ENCODE measurements at regions not wholly inside any gene's neighbourhood (a gene's known extent, or its start where the extent isn't known, plus 50 kb on each side); places are given as distances from the start of the nearest gene placed in this dataset.

DNA sequence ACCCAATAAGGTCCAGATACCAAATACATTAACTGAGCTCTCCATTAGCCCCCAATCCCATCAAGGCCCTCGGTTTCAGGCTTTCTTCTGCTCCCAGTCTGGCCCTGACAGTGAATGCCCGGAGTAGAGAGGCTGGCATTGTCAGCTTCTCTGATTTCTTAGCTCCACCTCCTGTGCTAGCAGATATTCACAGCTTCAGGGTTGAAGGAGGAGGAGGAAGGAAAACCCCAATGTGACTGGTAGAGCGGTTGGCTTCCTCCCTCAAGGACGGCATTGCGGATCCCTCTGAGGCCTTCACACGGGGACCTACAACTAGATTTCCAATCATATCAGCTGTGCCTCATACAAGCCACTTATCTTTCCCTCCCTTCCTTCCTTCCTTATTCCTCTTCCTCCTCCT, 164.1 kb upstream of the SYNDIG1 start:
- H3K4me1 ChIP-seq, result no peaks in the 10 kb centered on the region
- FAIRE-seq, result no peak
- H3K4me2 ChIP-seq, result no peak overlapping the region
- POLR2A ChIA-PET, result no interaction called here
- WGBS (ENCODE audit: missing lambda C conversion rate), result 38% methylated on average over 6 of the region's 6 CpGs
- TF ChIP-seq BHLHE40 (IDR thresholded peaks at IDR 0.05; ENCODE audit: low read depth, low read length) (no peak), RARB (CRISPR knock-in tag; IDR thresholded peaks at IDR 0.05) (no peak)
- H3K9me3 ChIP-seq, result no peaks in the 10 kb centered on the region
- no peak overlapping the region for H3K27ac ChIP-seq
- no peak for DNase-seq (ENCODE audit: low read depth in 1 of 2, low spot score in 1 of 2)
- CTCF ChIA-PET, result no interaction called here
- no peak overlapping the region for H3K4me3 ChIP-seq
- ATAC-seq, result no peak

DNA sequence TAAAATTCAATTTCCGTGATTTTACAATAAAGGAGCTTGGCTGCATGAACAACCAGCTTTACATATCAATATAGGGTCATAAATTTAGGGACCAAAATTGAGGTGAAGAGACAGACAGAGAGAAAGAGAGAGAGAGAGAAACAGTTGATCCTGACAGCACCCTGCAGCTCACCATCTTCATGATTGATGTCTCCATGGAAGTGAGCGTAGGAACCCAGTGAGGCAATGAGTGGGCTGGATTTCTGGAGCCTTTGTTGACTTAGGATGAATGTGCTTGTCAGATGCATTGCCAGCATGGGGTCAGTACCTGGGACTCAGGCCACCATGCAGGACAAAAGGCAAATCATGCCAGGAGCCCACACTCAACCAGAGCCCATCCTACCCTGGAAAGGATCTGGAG, 165.1 kb upstream of the SYNDIG1 start:
- ATAC-seq (no peak), DNase-seq (ENCODE audit: low read depth in 1 of 2, low spot score in 1 of 2) (no peak), FAIRE-seq (no peak)
- no peaks in the 10 kb centered on the region for H3K4me1 ChIP-seq
- no peak overlapping the region for H3K27ac ChIP-seq
- no peak overlapping the region for H3K4me2 ChIP-seq
- ChIA-PET POLR2A (no interaction called here), CTCF (interaction anchor here (0.9 to 2.2 kb wide), 5 partner anchors 9 to 612 kb away, joined by 3 to 8 read pairs (median 4); no protein-coding TSS in a partner anchor)
- no peak overlapping the region for H3K4me3 ChIP-seq
- H3K9me3 ChIP-seq, result no peaks in the 10 kb centered on the region
- 6% methylated on average over 2 of the region's 2 CpGs for whole genome bisulfite sequencing (ENCODE audit: missing lambda C conversion rate)
- TF ChIP-seq RARB (CRISPR knock-in tag; IDR thresholded peaks at IDR 0.05), result no peak
- TF ChIP-seq JUN (IDR thresholded peaks at IDR 0.05), result no peak
- TF ChIP-seq ZFP36 (IDR thresholded peaks at IDR 0.05; ENCODE audit: borderline replicate concordance, partially characterized antibody), result no peak
- TF ChIP-seq GATA3 (IDR thresholded peaks at IDR 0.05; ENCODE audit: borderline replicate concordance), result no peak

DNA sequence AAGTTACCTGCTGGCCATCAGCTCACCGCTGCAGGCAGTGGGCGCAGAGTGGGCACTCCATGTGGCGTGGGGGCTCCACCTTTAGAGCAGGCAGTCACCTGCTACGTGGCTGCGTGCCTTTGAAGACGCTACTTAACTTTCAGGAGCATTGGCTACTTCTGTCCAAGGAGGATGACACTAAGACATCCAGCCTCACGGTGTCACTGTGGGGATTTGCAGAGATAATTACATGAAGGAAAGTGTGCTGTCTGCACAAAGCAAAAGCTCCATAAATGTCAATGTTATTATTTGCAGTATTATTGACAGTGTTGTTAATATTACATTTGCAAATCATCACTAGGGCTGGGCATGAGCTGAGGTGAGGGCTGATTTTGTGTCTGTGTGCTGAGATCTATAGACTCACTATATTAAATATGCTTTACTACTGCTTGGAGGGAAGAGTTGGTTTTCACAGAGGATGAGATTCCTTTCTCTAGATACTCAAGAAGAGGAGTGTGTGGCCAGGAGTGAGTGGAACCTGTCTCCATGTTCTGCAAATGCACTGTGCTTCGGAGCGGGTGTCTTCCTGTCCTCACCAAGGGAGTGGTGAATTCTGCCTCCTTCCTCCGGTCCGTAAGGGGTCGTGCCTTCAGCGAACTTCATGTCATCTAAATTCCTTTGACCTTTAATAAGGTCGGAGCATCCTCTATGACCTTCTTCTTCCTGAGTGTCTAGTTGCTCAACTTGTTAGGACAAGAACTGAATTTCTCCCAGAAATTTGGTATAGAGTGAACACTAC, 165.8 kb upstream of the SYNDIG1 start:
- FAIRE-seq (no peak), DNase-seq (ENCODE audit: low read depth in 1 of 2, low spot score in 1 of 2) (peak in 1 of 2 experiments; percentile 33), ATAC-seq (peak in 1 of 2 experiments; percentile 59; a peak in 2 of 6 replicates)
- Histone ChIP-seq H3K4me3 (no peak overlapping the region), H3K9me3 (no peaks in the 10 kb centered on the region), H3K27ac (no peak overlapping the region), H3K4me1 (no peaks in the 10 kb centered on the region), H3K4me2 (no peak overlapping the region)
- CTCF ChIA-PET, result interaction anchor here (0.6 to 2.2 kb wide), 6 partner anchors 10 to 614 kb away, joined by 3 to 8 read pairs (median 4); no protein-coding TSS in a partner anchor
- POLR2A ChIA-PET, result no interaction called here
- 29% methylated on average over 14 of the region's 14 CpGs for WGBS (ENCODE audit: missing lambda C conversion rate)
- TF ChIP-seq, protein P1, sequence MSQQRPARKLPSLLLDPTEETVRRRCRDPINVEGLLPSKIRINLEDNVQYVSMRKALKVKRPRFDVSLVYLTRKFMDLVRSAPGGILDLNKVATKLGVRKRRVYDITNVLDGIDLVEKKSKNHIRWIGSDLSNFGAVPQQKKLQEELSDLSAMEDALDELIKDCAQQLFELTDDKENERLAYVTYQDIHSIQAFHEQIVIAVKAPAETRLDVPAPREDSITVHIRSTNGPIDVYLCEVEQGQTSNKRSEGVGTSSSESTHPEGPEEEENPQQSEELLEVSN (IDR thresholded peaks at IDR 0.05; ENCODE audit: borderline replicate concordance, low read depth), result no peak
- peak; percentile 20 to 36; a peak in 2 of 5 replicates for TF ChIP-seq RAD21 (conservative IDR thresholded peaks at IDR 0.05 in 1 of 2, IDR thresholded peaks at IDR 0.05 in 1 of 2)

DNA sequence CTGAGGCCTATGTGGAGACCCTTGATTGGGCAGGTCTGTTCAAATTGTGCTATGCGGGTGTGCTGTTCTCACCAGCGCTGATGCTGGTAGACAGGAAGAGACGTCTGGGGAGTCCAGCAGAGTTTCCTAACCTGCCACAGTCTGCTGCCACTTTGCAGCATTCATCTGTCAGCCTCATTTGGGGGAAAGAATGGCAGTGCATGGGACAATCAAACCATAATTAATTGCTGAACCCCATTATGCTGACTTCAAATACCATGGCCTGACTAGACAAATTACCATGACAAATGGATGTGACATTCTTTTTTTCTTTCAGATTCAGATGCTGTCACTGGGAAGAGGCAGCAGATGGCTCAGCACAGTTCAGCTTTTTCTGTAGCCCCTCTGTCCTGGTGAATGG, 171.4 kb upstream of the SYNDIG1 start:
- POLR2A ChIA-PET, result no interaction called here
- Histone ChIP-seq H3K4me2 (no peak overlapping the region), H3K4me1 (no peaks in the 10 kb centered on the region), H3K27ac (no peak overlapping the region), H3K4me3 (no peak overlapping the region), H3K9me3 (no peaks in the 10 kb centered on the region)
- CTCF ChIA-PET, result no interaction called here
- FAIRE-seq, result no peak
- DNase-seq (ENCODE audit: low read depth in 1 of 2, low spot score in 1 of 2), result no peak
- no peak for ATAC-seq
- 30% methylated on average over 3 of the region's 3 CpGs for WGBS (ENCODE audit: missing lambda C conversion rate)
- TF ChIP-seq, protein P2, sequence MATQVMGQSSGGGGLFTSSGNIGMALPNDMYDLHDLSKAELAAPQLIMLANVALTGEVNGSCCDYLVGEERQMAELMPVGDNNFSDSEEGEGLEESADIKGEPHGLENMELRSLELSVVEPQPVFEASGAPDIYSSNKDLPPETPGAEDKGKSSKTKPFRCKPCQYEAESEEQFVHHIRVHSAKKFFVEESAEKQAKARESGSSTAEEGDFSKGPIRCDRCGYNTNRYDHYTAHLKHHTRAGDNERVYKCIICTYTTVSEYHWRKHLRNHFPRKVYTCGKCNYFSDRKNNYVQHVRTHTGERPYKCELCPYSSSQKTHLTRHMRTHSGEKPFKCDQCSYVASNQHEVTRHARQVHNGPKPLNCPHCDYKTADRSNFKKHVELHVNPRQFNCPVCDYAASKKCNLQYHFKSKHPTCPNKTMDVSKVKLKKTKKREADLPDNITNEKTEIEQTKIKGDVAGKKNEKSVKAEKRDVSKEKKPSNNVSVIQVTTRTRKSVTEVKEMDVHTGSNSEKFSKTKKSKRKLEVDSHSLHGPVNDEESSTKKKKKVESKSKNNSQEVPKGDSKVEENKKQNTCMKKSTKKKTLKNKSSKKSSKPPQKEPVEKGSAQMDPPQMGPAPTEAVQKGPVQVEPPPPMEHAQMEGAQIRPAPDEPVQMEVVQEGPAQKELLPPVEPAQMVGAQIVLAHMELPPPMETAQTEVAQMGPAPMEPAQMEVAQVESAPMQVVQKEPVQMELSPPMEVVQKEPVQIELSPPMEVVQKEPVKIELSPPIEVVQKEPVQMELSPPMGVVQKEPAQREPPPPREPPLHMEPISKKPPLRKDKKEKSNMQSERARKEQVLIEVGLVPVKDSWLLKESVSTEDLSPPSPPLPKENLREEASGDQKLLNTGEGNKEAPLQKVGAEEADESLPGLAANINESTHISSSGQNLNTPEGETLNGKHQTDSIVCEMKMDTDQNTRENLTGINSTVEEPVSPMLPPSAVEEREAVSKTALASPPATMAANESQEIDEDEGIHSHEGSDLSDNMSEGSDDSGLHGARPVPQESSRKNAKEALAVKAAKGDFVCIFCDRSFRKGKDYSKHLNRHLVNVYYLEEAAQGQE (IDR thresholded peaks at IDR 0.05), result no peak
- TF ChIP-seq FOSL2 (IDR thresholded peaks at IDR 0.05) (no peak), FOSL2 (CRISPR knock-in tag; IDR thresholded peaks at IDR 0.05) (no peak), ZNF302 (CRISPR knock-in tag; IDR thresholded peaks at IDR 0.05) (no peak), MYC (IDR thresholded peaks at IDR 0.05; ENCODE audit: borderline replicate concordance, low read length) (no peak)
- TF ChIP-seq, protein P3, sequence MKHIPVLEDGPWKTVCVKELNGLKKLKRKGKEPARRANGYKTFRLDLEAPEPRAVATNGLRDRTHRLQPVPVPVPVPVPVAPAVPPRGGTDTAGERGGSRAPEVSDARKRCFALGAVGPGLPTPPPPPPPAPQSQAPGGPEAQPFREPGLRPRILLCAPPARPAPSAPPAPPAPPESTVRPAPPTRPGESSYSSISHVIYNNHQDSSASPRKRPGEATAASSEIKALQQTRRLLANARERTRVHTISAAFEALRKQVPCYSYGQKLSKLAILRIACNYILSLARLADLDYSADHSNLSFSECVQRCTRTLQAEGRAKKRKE (CRISPR knock-in tag; IDR thresholded peaks at IDR 0.05; ENCODE audit: low read depth), result no peak

All from A549 (cell line).